GM18951 (cell line): ENCODE measurements at regions not wholly inside any gene's neighbourhood (a gene's known extent, or its start where the extent isn't known, plus 50 kb on each side); places are given as distances from the start of the nearest gene placed in this dataset.

ENCODE experiments used
- POLR2A ChIP-seq: IDR thresholded peaks from 4 replicates; pipeline ENCODE4 v1.6.1; 2011; ENCODE audit warnings: mild to moderate bottlenecking; ENCODE audit not compliant: insufficient read length, insufficient read depth; ENCODE audit errors: extremely low read depth
- in situ Hi-C: fragments of 300-500 bp; cut with MboI; formaldehyde crosslinking; loops from one replicate; pipeline ENCODE4 v1.12.0; 2022; ENCODE audit warnings: low sequenced_read_pairs, mixed read lengths, inconsistent platforms; ENCODE audit not compliant: unreplicated experiment

- no peak for TF ChIP-seq POLR2A
- in situ Hi-C loops = no loop called here
These were observed 488.8 kb downstream of the HTR1A start for GRCh38 chr5:63473335-63473967.

GRCh38 chr5:63456279-63456678 is 506.0 kb downstream of the HTR1A start:
- in situ Hi-C loops = no loop called here
- no peak for TF ChIP-seq POLR2A

- TF ChIP-seq POLR2A = no peak
- in situ Hi-C loops = no loop called here
These were observed 511.1 kb downstream of the HTR1A start for GRCh38 chr5:63451188-63451587.

GRCh38 chr5:63439537-63439936 is 522.7 kb downstream of the HTR1A start:
- TF ChIP-seq POLR2A = no peak
- in situ Hi-C loops = no loop called here

- no peak for TF ChIP-seq POLR2A
- in situ Hi-C loops = no loop called here
These were observed 552.5 kb downstream of the HTR1A start for GRCh38 chr5:63409737-63410136.

- TF ChIP-seq POLR2A = no peak
- in situ Hi-C loops = no loop called here
These were observed 553.3 kb downstream of the HTR1A start for GRCh38 chr5:63408984-63409383.

- in situ Hi-C loops = no loop called here
- TF ChIP-seq POLR2A = no peak
These were observed 560.7 kb downstream of the HTR1A start for GRCh38 chr5:63401436-63402046.

- TF ChIP-seq POLR2A = no peak
- in situ Hi-C loops = no loop called here
These were observed 562.2 kb downstream of the HTR1A start for GRCh38 chr5:63400079-63400478.

GRCh38 chr5:63398346-63398745 is 563.9 kb downstream of the HTR1A start:
- no peak for TF ChIP-seq POLR2A
- in situ Hi-C loops = loop anchor here (25.0 kb wide), 1 partner anchor 564 kb away; the partner anchor contains the start of gene HTR1A

- in situ Hi-C loops = loop anchor here (25.0 kb wide), 1 partner anchor 574 kb away; the partner anchor contains the start of gene HTR1A
These were observed 574.1 kb downstream of the HTR1A start for GRCh38 chr5:63388188-63388587.

GRCh38 chr5:63375851-63376250 is 586.4 kb downstream of the HTR1A start:
- no peak for TF ChIP-seq POLR2A
- in situ Hi-C loops = loop anchor here (25.0 kb wide), 1 partner anchor 586 kb away; the partner anchor contains the start of gene HTR1A

GRCh38 chr5:63374085-63374484 is 588.2 kb downstream of the HTR1A start:
- TF ChIP-seq POLR2A = no peak
- in situ Hi-C loops = no loop called here

- no peak for TF ChIP-seq POLR2A
- in situ Hi-C loops = no loop called here
These were observed 611.1 kb downstream of the HTR1A start for GRCh38 chr5:63351164-63351563.

- in situ Hi-C loops = no loop called here
- no peak for TF ChIP-seq POLR2A
These were observed 615.8 kb downstream of the HTR1A start for GRCh38 chr5:63346451-63346850.

GRCh38 chr5:63341442-63341841 is 620.8 kb downstream of the HTR1A start:
- no peak for TF ChIP-seq POLR2A
- in situ Hi-C loops = no loop called here

GRCh38 chr5:63323926-63324325 is 638.3 kb downstream of the HTR1A start:
- in situ Hi-C loops = no loop called here
- TF ChIP-seq POLR2A = no peak
